GM15510 (cell line): ENCODE measurements at regions not wholly inside any gene's neighbourhood (a gene's known extent, or its start where the extent isn't known, plus 50 kb on each side); places are given as distances from the start of the nearest gene placed in this dataset.

Experiments
- POLR2A ChIP-seq: IDR thresholded peaks from 3 replicates; pipeline ENCODE4 v1.6.1; 2011; ENCODE audit warnings: borderline replicate concordance; ENCODE audit not compliant: insufficient read length; ENCODE audit errors: extremely low read depth

GRCh38 chr6:11486959-11487358 lies 50.6 kb upstream of the TMEM170B start:
- no peak for TF ChIP-seq POLR2A

- TF ChIP-seq POLR2A: no peak
These were observed 51.1 kb upstream of the TMEM170B start for GRCh38 chr6:11486486-11486885.

- TF ChIP-seq POLR2A: no peak
These were observed 51.5 kb upstream of the TMEM170B start for GRCh38 chr6:11486051-11486450.

- no peak for TF ChIP-seq POLR2A
These were observed 52.3 kb upstream of the TMEM170B start for GRCh38 chr6:11485271-11485670.

- no peak for TF ChIP-seq POLR2A
These were observed 53.1 kb upstream of the TMEM170B start for GRCh38 chr6:11484441-11484840.

GRCh38 chr6:11482616-11483015 lies 54.9 kb upstream of the TMEM170B start:
- no peak for TF ChIP-seq POLR2A

GRCh38 chr6:11480541-11480940 lies 57.0 kb upstream of the TMEM170B start:
- no peak for TF ChIP-seq POLR2A

GRCh38 chr6:11479296-11479695 lies 58.3 kb upstream of the TMEM170B start:
- TF ChIP-seq POLR2A: no peak

- no peak for TF ChIP-seq POLR2A
These were observed 59.0 kb upstream of the TMEM170B start for GRCh38 chr6:11478586-11478985.

GRCh38 chr6:11475016-11475415 lies 62.5 kb upstream of the TMEM170B start:
- TF ChIP-seq POLR2A: no peak

- TF ChIP-seq POLR2A: no peak
These were observed 64.4 kb upstream of the TMEM170B start for GRCh38 chr6:11473008-11473740.

- no peak for TF ChIP-seq POLR2A
These were observed 66.3 kb upstream of the TMEM170B start for GRCh38 chr6:11471261-11471660.

- no peak for TF ChIP-seq POLR2A
These were observed 67.9 kb upstream of the TMEM170B start for GRCh38 chr6:11469684-11470083.

GRCh38 chr6:11467364-11467763 lies 70.2 kb upstream of the TMEM170B start:
- no peak for TF ChIP-seq POLR2A

- no peak for TF ChIP-seq POLR2A
These were observed 74.2 kb upstream of the TMEM170B start for GRCh38 chr6:11463398-11463780.

GRCh38 chr6:11462742-11463397 lies 74.7 kb upstream of the TMEM170B start:
- no peak for TF ChIP-seq POLR2A
